ENCODE measurements at regions not wholly inside any gene's neighbourhood (a gene's known extent, or its start where the extent isn't known, plus 50 kb on each side); places are given as distances from the start of the nearest gene placed in this dataset.

- no peak for TF ChIP-seq POLR2A (IDR thresholded peaks at IDR 0.05)
- TF ChIP-seq CTCF (IDR thresholded peaks at IDR 0.05) = no peak
- no peak for TF ChIP-seq POLR2AphosphoS5 (IDR thresholded peaks at IDR 0.05; ENCODE audit: insufficient read depth in 1 of 2, low read depth in 1 of 2)
Measured at GRCh38 chr6:14430218-14430617, 312.6 kb downstream of the CD83 start.
